HG03378 (cell line): ENCODE measurements at regions not wholly inside any gene's neighbourhood (a gene's known extent, or its start where the extent isn't known, plus 50 kb on each side); places are given as distances from the start of the nearest gene placed in this dataset.

Experiments used
- ATAC-seq: cut with Tn5 transposase; IDR thresholded peaks from one replicate; pipeline ENCODE4 v1.9.1; 2021; ENCODE audit warnings: mild to moderate bottlenecking, moderate library complexity; ENCODE audit not compliant: unreplicated experiment

DNA sequence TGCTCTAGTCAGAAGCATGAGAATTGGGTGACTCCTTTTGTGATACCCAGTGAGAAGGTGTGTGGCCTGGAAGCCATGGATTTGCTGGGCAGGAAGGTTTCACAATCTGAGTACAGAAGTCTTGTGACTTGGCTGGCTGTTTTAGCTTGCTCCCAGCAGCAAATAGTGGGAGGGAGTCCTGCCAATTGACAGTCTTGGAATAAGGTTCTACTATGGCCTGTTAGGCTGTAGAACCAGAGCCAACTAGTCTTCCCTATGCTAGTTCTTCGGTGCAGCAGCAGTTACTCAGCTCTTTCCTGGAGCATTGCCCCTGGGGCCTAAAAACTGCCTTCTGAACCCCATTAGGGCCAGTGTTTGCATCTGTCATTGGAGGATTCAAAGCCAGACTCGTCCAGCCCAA, 1935.4 kb upstream of the PCDH20 start:
- no peak for ATAC-seq

DNA sequence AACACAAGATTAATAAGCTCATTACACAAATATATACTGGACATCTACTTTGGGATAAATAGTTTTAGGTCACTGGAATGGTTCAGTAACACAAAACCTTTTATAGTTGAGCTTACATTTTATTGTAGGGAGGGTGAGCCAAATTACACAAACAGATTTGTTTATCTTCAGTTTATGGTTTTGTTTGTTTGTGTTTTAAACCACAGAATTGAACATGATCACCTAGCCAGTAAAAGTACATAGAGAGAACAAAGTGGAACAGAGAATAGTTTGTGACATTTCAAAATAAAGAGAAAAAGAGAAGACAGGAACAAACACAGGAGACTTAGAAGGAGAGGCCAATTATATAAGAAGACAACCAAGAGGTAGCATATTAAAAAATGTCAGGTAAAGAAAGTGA, 1930.2 kb upstream of the PCDH20 start:
- ATAC-seq: no peak

DNA sequence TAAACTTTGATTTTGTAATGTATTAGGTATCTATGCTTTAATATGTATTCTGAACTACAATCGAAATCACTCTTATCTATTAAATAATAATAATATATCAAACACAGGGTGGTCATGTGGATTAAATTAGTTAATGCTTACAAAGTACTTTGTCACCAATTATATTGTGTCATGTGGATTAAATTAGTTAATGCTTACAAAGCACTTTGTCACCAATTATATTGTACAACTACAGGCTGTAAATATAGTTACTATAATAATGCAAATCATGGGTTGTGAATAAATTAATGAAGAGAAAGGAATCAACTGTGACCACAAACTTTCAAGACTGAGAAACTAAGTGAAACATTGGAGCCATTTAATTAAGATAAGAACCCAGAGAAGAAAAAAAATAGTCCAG, 1929.1 kb upstream of the PCDH20 start:
- no peak for ATAC-seq

DNA sequence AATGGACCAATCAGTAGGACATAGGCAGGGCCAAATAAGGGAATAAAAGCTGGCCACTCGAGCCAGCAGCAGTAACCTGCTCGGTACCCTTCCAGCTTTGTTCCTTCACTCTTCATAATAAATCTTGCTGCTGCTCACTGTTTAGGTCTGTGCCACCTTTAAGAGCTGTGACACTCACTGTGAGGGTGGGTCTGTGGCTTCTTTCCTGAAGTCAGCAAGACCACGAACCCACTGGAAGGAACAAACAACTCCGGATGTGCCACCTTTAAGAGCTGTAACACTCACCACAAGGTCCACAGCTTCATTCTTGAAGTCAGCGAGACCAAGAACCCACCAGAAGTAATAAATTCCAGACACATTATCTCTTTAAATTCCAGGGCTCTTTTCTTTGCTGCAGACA, 1922.3 kb upstream of the PCDH20 start:
- no peak for ATAC-seq

DNA sequence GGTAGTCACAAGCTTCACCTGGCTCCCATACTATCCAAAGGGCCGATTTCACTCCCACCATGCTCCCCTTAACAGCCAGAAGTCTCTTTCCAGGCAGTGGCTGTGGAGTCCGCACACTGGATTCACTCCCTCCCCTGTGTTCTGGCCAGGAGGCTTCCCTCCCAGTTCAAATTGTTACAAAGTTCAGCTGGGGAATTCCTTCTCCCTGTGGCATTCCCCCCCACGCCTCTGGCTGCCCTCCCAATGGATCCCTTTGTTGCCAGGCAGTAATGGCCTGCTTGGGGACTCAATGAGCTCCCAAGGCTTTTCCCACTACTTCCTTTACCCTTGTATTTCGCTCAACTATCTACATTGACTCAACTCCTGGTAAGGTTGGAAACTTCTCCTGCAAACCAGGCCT, 1921.4 kb upstream of the PCDH20 start:
- no peak for ATAC-seq

DNA sequence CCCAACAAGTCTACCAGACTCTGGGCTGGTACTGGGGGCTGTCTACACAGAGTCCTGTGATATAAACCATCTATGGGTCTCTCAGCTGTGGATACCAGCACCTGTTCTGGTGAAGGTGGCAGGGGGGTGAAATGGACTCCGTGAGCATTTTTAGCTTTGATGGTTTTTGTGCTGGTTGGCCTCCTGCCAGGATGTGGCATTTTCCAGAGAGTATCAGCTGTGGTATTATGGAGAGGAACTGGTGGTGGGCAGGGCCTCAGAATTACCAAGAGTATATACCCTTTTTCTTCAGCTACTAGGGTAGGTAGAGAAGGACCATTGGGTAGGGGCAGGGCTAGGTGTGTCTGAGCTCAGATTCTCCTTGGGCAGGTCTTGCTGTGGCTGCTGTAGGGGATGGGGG, 1920.9 kb upstream of the PCDH20 start:
- no peak for ATAC-seq

DNA sequence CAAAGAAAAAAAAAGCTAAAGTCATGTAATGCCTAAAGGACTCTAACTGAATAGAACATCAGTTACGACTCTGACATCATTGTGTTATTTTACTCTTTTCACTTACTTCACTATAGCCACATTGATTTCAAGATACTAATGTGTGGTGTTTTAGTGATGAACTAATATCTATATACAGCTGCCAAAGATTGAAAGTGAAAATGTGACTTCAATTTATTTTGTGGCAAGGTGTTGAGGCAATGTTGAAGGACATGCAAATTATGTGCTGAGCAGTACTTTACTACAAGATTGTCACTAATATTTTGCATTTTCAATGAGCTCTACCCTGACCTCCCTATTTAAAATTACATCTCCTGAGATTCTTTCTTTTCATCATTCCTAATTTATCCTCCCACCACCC, 1911.9 kb upstream of the PCDH20 start:
- ATAC-seq: no peak

DNA sequence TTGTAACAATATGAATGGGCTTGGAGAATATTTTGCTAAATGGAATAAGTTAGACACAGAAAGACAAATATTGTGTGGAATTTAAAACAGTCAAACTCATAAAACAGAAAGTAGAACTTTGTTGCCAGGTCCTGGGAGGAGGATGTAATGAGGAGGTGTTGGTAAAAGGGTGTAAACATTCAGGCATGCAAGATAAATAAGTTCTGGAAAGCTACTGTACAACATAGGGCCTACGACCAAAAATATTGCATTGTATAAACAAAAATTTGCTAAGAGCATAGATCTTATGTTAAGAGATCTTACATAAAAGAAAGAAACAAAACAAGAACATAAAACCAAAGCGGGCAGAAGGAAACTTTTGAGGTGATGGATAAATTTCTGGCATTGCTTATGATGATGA, 1907.8 kb upstream of the PCDH20 start:
- ATAC-seq: no peak

DNA sequence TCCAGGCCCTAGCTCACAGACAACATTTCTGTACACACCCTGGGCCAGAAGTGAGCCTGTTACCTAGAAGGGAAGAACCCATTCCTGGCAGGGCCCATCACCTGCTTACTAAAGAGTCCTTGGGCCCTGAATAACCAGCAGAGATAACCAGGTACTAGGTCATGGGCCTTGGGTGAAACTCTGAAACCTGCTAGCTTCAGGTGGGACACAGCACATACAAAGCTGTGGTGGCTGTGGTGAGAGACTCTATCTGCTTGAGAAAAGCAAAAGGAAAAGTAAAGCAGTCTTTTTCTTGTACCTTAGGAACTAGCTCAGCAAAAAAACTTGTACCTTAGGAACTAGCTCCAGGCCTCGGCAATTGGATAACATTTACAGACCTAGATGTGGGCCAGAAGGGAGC, 1895.9 kb upstream of the PCDH20 start:
- no peak for ATAC-seq

DNA sequence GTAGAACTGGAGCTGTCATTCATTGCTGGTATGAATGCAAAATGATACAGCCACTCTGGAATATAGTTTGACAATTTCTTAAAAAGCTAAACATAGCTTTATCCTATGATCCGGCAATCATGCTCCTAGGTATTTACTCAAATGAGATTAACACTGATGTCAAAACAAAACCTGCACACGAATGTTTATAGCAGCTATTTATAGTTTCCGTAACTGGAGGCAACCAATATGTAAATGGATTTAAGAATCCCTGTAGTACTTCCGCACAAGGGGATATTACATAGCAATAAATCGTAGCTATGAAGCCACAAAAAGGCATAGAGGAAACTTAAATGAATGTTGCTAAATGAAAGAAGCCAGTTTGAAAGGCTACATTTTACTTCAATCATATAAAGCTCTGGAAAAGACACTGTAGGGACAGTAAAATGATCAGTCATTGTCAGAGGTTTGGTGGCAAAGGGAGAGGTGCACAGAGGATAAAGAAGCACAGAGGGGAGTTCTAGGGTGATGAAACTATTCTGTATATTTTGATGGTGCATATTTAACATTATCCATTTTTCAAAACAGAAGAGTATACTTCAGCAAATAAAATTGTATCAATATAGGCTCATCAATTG, 1893.0 kb upstream of the PCDH20 start:
- no peak for ATAC-seq

DNA sequence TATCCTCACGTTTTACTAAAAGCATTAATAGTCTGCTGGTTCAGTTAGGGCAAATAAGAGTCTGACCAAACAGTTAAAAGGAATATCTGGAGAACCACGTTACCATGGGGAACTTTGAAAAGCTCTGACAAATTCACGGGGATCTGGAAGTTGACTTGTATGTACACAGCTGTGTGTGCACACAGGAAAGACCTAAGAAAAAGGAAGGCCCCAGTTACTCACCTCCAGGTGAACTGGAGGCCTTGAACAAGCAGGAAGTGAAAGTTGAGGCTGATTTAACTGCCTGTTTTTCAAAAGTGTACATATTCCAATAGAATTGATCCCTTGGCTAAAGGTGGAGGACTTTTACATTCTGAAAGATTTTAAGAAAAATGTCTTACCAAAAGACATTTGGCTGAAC, 1891.6 kb upstream of the PCDH20 start:
- ATAC-seq: no peak

DNA sequence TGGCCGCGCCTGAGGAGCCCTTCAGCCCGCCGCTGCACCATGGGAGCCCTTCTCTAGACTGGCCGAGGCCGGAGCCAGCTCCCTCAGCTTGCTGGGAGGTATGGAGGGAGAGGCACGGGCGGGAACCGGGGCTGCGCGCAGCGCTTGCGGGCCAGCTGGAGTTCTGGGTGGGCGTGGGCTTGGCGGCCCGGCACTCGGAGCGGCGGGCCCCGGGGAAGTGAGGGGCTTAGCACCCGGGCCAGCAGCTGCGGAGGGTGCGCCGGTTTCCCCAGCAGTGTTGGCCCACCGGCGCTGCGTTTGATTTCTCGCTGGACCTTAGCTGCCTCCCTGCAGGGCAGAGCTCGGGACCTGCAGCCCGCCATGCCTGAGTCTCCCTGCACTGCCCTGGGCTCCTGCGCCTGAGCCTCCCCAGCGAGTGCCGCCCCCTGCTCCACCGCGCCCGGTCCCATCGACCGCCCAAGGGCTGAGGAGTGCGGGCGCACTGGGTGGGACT, 1890.0 kb upstream of the PCDH20 start:
- ATAC-seq: no peak

DNA sequence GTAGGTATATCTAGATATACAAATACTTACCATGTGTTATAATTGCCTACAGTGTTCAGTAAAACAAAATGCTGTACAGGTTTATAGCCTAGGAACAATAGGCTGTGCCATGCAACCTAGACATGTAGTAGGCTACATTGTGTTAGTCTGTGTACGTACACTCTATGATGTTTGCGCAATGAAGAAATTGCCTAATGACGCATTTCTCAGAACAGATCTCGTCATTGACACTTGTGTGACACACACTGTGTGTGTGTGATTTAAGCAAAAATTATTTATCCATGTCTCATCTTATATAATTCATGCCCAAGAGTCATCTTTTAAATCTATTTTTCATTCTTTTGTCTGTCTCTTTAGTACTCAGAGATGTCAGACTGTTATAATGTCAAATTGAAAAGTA, 1888.8 kb upstream of the PCDH20 start:
- ATAC-seq: no peak

DNA sequence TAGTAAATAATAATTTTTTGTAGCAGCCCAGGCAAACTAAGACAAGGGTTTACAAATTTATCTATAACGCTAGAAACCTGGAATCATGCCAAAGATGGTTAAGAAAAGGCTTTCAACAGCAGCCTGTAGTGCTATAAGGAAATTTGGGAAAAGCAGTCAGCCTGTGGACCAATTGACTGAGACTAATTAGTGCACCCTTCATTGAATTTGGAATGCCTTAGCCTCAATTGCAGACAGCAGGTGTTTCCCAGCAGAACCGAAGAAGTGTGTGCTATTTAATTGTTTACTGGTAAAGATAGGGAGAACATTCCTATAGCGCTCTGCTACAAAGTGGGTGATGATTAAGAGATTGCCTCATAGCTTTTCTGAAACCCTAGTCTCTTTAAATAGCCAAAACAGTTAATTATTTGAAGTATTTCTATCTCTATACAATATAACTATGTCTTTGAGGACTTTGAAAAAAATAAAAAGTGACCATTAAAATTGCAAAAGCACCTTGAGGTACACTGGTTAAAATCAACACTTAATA, 1884.3 kb upstream of the PCDH20 start:
- no peak for ATAC-seq

DNA sequence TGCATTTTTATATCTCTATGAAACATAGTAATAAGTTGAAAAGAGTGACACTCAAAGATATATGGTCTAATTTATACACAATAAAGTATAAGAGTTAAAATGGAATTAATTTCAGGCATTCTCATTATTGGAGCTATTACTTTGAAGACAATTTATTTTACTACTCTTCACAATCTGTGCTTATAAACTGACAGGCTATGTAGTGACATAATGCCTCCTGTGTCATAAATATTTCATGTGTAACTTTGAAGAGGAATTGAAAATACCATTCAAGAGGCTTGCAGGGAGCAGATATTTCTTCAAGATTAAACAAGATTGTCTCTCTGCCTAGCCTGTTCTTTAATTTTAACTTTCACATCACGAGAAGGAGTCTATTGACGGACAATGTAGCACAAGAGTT, 1881.5 kb upstream of the PCDH20 start:
- ATAC-seq: no peak

DNA sequence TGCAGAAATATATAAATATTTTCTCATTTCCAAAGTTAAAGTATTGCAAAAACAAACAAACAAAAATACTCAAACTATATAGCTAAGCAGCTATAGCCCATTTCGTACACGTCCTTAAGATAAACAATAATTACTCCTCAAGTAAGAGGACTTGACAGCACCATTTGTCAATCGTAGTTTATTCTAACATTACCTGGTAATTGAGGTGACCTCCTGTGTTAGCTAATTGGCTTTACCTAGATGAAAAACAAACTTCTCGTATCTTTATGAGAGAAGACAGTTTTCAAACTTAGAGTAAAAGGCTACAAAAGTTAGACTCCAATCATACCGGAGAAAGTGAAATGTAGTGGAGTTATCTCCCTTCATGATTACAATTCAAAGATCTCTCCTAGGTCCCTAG, 1876.1 kb upstream of the PCDH20 start:
- ATAC-seq: no peak

DNA sequence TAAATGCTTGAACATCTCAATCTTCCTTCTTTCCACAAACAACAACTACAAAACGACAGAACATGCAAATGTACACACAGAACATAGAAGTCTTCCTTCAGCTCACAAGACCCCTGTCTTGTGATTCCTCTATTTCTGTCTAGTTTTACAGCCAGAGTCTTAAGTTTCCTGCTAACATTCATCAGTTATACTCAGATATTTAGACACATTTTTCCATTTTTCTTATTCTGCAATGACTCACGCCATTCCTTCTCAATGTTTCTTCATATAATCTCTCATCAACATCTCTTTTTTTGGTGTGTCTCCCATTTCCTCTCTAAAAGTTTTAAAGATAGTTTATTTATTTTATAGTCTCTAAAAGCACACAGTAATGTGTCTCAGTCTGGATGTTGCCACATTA, 1872.9 kb upstream of the PCDH20 start:
- ATAC-seq: no peak

DNA sequence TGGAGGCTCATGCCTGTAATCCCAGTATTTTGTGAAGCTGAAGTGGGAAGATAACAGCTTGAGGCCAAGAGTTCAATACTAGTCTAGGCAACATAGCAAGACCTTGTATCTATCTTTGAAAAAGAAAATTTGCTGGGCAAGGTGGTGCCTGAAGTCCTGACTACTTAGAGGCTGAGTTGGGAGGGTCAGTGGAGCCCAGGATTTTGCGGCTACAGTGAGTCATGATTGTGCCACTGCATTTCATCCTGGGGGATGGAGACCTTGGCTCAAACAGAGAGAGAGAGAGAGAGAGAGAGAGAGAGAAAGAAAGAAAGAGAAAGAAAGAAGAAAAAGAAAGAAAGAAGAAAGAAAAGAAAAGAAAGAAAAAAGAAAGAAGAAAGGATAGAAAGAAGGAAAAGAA, 1872.3 kb upstream of the PCDH20 start:
- no peak for ATAC-seq

DNA sequence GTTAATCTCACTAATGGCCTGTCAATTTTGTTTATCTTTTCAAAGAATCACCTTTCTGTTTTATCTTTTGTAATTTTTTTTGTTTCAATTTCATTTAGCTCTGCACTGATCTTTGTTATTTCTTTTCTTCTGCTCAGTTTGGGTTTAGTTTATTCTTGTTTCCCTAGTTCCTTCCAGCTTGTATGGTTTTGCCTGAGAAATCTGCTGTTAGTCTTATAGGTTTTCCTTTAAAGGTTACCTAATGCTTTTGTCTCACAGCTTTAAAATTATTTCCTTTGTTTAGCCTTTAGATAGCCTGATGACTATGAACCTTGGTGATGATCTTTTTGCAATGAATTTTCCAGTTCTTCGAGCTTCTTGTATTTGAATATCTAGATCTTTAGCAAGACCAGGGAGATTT, 1869.8 kb upstream of the PCDH20 start:
- no peak for ATAC-seq

DNA sequence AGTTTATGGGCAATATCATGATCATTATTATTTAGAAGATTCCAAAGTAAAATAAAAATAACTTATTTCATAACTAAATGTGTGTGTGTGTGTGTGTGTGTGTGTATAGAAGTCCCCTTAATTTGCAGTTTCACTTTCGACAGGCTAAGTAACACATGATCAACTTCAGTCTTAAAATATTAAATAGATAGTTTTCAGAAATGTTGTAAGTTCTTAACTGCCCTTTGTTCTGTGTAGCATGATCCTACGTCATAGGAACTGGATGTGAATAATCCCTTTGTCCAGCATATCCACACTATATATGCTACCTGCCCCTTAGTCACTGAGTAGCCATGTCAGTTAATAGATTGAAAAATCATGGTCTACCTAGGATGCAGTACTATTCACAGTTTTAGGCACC, 1863.5 kb upstream of the PCDH20 start:
- no peak for ATAC-seq

DNA sequence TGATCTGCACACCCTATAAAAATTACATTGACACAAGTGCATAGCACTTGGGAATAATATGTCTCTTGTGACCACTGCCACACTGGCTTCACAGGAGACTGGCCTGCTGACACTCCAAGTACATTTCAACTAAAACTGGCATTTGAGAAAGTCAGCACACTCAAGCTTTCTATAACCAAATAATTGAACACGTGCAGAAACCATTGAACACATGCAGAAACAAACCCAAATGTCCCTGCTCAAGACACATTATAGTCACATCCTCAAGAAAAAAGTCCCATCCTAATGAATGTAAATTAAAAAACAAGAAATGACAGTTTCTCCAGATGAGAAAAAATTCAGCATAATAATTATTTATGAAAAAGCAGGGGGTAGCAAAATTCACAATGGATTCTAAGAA, 1859.1 kb upstream of the PCDH20 start:
- ATAC-seq: no peak

DNA sequence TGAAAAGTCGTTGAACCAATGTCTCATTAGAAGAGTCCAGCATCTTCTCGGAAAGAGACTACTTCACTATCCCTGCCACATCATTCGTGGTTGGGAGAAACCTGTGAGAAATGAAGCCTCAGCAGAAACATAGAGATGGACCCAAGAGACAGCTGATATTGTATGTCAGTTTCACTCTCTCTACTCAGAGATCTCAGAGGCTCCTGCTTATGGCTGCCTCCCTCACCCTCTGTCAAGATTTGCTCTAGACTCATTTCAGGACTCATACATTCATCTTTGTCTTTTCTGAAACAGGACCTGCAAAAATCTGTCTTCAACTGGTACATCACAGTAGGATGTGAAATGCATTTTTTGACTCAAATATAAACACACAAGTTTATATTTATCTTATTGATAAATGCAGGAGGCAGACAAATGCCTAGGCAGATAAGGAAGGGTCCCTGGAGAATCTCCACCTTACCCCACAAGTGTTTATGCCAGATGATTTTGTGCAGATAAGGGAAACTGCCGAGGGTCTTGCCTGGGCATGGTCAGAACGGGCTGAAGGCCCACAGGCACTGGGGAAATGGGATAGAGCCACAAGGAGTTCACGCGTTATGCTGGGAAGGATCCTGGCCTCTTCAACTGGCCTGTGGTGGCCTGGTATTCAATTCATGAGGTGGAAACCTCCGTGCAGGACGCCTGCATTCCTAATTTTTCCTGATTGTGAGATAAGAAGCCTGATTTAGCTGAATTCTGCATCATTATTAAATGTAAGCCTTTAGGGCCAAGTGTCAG, 1834.0 kb upstream of the PCDH20 start:
- no peak for ATAC-seq
